ENCODE measurements at regions not wholly inside any gene's neighbourhood (a gene's known extent, or its start where the extent isn't known, plus 50 kb on each side); places are given as distances from the start of the nearest gene placed in this dataset.

DNA sequence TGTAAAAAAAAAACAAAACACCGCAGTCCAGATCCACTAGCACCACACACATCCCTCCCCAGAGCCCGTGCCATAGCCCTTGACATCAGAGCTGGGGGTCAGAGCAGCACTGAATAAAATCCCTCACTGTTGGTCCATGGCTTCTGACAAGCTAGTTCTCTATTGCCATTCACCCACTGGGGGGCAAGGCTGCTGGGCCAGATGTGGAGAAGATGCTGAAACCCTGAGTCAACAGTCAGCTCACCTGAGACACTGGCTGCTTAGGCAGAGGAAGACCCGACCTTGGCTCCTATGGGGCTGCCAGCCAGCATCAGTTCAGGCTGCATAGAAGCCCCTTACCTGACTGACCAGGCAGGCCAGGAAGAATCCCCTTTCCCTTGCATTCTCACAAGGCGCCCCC lies 228.2 kb downstream of the SOX9 start:
- Histone ChIP-seq H3K36me3 (ENCODE audit: control insufficient read depth in 4 of 4, insufficient read depth in 4 of 4, low read length in 4 of 4) (no peaks in the 10 kb centered on the region), H3K27me3 (ENCODE audit: control insufficient read depth in 3 of 3, insufficient read depth in 3 of 3, low read length in 2 of 3) (no peaks in the 10 kb centered on the region), H3K9ac (ENCODE audit: insufficient read depth in 1 of 2, low read length in 2 of 2) (no peak overlapping the region), H3K4me3 (no peak overlapping the region), H3K4me1 (ENCODE audit: control insufficient read depth in 5 of 5, insufficient read depth in 5 of 5, low read length in 5 of 5) (peaks cover 0 to 29% (median 0%) of the 10 kb centered on the region in 5 donors), H3K9me3 (ENCODE audit: control insufficient read depth in 4 of 4, insufficient read depth in 3 of 4, low read length in 3 of 4) (peaks cover 0 to 5% (median 0%) of the 10 kb centered on the region in 4 donors), H3K27ac (ENCODE audit: low read depth in 1 of 2, low read length in 1 of 2) (no peak overlapping the region)
- 70 to 91% methylated on average over 4 of the region's 4 CpGs for WGBS, 2 donors
- DNase-seq (no peak), ATAC-seq (ENCODE audit: insufficient read depth, low FRiP score) (no peak)
- TF ChIP-seq, protein P1, sequence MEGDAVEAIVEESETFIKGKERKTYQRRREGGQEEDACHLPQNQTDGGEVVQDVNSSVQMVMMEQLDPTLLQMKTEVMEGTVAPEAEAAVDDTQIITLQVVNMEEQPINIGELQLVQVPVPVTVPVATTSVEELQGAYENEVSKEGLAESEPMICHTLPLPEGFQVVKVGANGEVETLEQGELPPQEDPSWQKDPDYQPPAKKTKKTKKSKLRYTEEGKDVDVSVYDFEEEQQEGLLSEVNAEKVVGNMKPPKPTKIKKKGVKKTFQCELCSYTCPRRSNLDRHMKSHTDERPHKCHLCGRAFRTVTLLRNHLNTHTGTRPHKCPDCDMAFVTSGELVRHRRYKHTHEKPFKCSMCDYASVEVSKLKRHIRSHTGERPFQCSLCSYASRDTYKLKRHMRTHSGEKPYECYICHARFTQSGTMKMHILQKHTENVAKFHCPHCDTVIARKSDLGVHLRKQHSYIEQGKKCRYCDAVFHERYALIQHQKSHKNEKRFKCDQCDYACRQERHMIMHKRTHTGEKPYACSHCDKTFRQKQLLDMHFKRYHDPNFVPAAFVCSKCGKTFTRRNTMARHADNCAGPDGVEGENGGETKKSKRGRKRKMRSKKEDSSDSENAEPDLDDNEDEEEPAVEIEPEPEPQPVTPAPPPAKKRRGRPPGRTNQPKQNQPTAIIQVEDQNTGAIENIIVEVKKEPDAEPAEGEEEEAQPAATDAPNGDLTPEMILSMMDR (IDR thresholded peaks at IDR 0.05; ENCODE audit: control extremely low read depth, extremely low read depth), result no peak

DNA sequence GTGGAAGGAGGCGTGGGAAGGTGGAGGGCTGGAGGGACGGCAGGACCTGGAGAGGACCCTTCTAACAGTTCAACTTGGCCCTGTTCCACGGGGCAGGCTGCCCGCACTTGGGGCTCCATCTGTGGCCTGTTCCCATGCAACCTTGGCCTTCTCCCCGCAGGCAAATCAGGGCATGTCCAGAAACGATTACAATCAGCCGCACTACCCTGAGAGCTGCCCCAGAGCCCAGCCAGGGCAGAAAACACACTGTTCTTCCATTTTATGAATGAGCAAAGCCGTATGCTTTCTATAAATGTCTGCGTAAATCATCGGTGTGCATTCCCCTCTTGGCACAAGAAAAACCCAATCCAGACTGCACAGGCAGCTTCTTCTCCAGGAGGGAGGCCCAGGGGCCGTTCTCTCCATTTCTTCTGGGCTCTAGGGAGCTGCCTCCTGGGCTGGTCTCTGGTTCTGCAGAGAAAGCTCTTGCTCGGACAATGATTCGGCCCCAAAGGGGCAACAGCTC lies 228.7 kb downstream of the SOX9 start:
- no peak for ATAC-seq (ENCODE audit: insufficient read depth, low FRiP score)
- 72 to 82% methylated on average over 13 of the region's 13 CpGs for WGBS, 2 donors

DNA sequence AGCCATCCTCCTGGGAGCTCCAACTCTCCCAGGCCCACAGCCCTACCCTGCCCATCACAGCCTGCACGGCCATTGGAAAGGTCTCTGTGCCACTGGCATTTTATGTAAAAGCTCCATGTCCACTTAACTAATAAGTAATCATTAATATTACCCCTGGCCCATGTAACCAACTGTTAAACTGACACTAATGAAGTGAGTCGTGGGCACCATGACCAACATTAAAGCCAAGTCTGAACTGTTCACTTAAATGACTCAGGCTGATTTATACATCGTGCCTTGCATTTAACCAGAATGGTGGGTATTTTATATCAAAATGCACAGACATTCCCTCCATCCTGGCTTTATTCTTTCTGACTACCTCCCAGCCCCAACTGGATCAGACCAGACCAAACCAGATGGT lies 229.3 kb downstream of the SOX9 start:
- H3K9ac ChIP-seq (ENCODE audit: insufficient read depth in 1 of 2, low read length in 2 of 2), result no peak overlapping the region
- no peak overlapping the region for H3K27ac ChIP-seq (ENCODE audit: low read depth in 1 of 2, low read length in 1 of 2)
- H3K27me3 ChIP-seq (ENCODE audit: control insufficient read depth in 3 of 3, insufficient read depth in 3 of 3, low read length in 2 of 3), result no peaks in the 10 kb centered on the region
- DNase-seq (no peak), ATAC-seq (ENCODE audit: insufficient read depth, low FRiP score) (no peak)
- WGBS, 2 donors, result 86 to 95% methylated on average over 3 of the region's 3 CpGs
- H3K4me3 ChIP-seq, result no peak overlapping the region
- TF ChIP-seq, protein P1 (IDR thresholded peaks at IDR 0.05; ENCODE audit: control extremely low read depth, extremely low read depth), result no peak
- H3K9me3 ChIP-seq (ENCODE audit: control insufficient read depth in 4 of 4, insufficient read depth in 3 of 4, low read length in 3 of 4), result peaks cover 0 to 7% (median 0%) of the 10 kb centered on the region in 4 donors
- no peaks in the 10 kb centered on the region for H3K36me3 ChIP-seq (ENCODE audit: control insufficient read depth in 4 of 4, insufficient read depth in 4 of 4, low read length in 4 of 4)
- H3K4me1 ChIP-seq (ENCODE audit: control insufficient read depth in 5 of 5, insufficient read depth in 5 of 5, low read length in 5 of 5), result peaks cover 0 to 29% (median 0%) of the 10 kb centered on the region in 5 donors

More for the DNA sequence above, 228.7 kb downstream of the SOX9 start:
- DNase-seq, result no peak
- no peaks in the 10 kb centered on the region for H3K27me3 ChIP-seq (ENCODE audit: control insufficient read depth in 3 of 3, insufficient read depth in 3 of 3, low read length in 2 of 3)
- TF ChIP-seq, protein P1 (IDR thresholded peaks at IDR 0.05; ENCODE audit: control extremely low read depth, extremely low read depth), result no peak
- H3K36me3 ChIP-seq (ENCODE audit: control insufficient read depth in 4 of 4, insufficient read depth in 4 of 4, low read length in 4 of 4), result no peaks in the 10 kb centered on the region
- H3K4me3 ChIP-seq, result no peak overlapping the region
- H3K4me1 ChIP-seq (ENCODE audit: control insufficient read depth in 5 of 5, insufficient read depth in 5 of 5, low read length in 5 of 5), result peaks cover 0 to 29% (median 0%) of the 10 kb centered on the region in 5 donors
- H3K9ac ChIP-seq (ENCODE audit: insufficient read depth in 1 of 2, low read length in 2 of 2), result no peak overlapping the region
- peaks cover 0 to 7% (median 0%) of the 10 kb centered on the region in 4 donors for H3K9me3 ChIP-seq (ENCODE audit: control insufficient read depth in 4 of 4, insufficient read depth in 3 of 4, low read length in 3 of 4)
- no peak overlapping the region for H3K27ac ChIP-seq (ENCODE audit: low read depth in 1 of 2, low read length in 1 of 2)

DNA sequence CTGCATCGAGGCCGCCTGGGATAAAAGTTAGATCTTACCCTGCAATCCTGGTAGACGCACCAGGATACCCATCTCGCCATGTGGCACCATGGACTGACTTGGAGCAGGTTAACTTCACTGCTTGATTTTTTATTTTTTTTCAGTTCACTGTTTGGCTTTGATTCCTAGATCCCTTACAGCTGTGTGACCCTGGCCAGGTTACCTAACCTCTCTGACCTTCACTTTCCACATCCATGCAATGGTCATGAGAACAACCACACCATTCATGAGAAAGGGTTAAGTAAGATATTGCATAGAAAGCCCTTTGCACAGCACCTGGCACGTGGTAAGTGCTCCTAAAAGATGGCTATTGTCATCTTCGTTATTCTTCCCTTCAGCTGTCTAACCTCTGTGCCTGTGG lies 230.5 kb downstream of the SOX9 start:
- 85% methylated on average over 6 of the region's 6 CpGs for WGBS, 2 donors
- Histone ChIP-seq H3K27me3 (ENCODE audit: control insufficient read depth in 3 of 3, insufficient read depth in 3 of 3, low read length in 2 of 3) (no peaks in the 10 kb centered on the region), H3K9ac (ENCODE audit: insufficient read depth in 1 of 2, low read length in 2 of 2) (no peak overlapping the region), H3K4me3 (no peak overlapping the region), H3K4me1 (ENCODE audit: control insufficient read depth in 5 of 5, insufficient read depth in 5 of 5, low read length in 5 of 5) (peaks cover 0 to 29% (median 0%) of the 10 kb centered on the region in 5 donors), H3K27ac (ENCODE audit: low read depth in 1 of 2, low read length in 1 of 2) (no peak overlapping the region), H3K36me3 (ENCODE audit: control insufficient read depth in 4 of 4, insufficient read depth in 4 of 4, low read length in 4 of 4) (no peaks in the 10 kb centered on the region), H3K9me3 (ENCODE audit: control insufficient read depth in 4 of 4, insufficient read depth in 3 of 4, low read length in 3 of 4) (peaks cover 0 to 7% (median 3%) of the 10 kb centered on the region in 4 donors)
- TF ChIP-seq, protein P1 (IDR thresholded peaks at IDR 0.05; ENCODE audit: control extremely low read depth, extremely low read depth), result no peak
- DNase-seq (no peak), ATAC-seq (ENCODE audit: insufficient read depth, low FRiP score) (no peak)
